ENCODE measurements at regions not wholly inside any gene's neighbourhood (a gene's known extent, or its start where the extent isn't known, plus 50 kb on each side); places are given as distances from the start of the nearest gene placed in this dataset.

GRCh38 chr14:49424436-49425331, 161.5 kb downstream of the RPS29 start:
- TF ChIP-seq CTCF (conservative IDR thresholded peaks at IDR 0.05) (no peak), ZFX (IDR thresholded peaks at IDR 0.05) (no peak)
- H3K27ac ChIP-seq, result no peak overlapping the region

GRCh38 chr14:49420201-49420600, 166.0 kb downstream of the RPS29 start:
- TF ChIP-seq CTCF (conservative IDR thresholded peaks at IDR 0.05) (no peak), ZFX (IDR thresholded peaks at IDR 0.05) (no peak)
- no peak overlapping the region for H3K27ac ChIP-seq

- TF ChIP-seq ZFX (IDR thresholded peaks at IDR 0.05) (no peak), CTCF (conservative IDR thresholded peaks at IDR 0.05) (no peak)
- no peak overlapping the region for H3K27ac ChIP-seq
These were observed 167.4 kb downstream of the RPS29 start for GRCh38 chr14:49418789-49419188.

- no peak overlapping the region for H3K27ac ChIP-seq
- TF ChIP-seq CTCF (conservative IDR thresholded peaks at IDR 0.05), result no peak
- TF ChIP-seq ZFX (IDR thresholded peaks at IDR 0.05), result no peak
These were observed 168.4 kb downstream of the RPS29 start for GRCh38 chr14:49417790-49418189.

GRCh38 chr14:49408187-49408933, 177.8 kb downstream of the RPS29 start:
- TF ChIP-seq ZFX (IDR thresholded peaks at IDR 0.05) (no peak), CTCF (conservative IDR thresholded peaks at IDR 0.05) (no peak)
- no peak overlapping the region for H3K27ac ChIP-seq

- TF ChIP-seq ZFX (IDR thresholded peaks at IDR 0.05) (no peak), CTCF (conservative IDR thresholded peaks at IDR 0.05) (no peak)
- H3K27ac ChIP-seq, result no peak overlapping the region
These were observed 180.9 kb downstream of the RPS29 start for GRCh38 chr14:49405291-49405690.

- TF ChIP-seq CTCF (conservative IDR thresholded peaks at IDR 0.05) (no peak), ZFX (IDR thresholded peaks at IDR 0.05) (no peak)
- no peak overlapping the region for H3K27ac ChIP-seq
These were observed 184.8 kb downstream of the RPS29 start for GRCh38 chr14:49401373-49401772.

Measured in C4-2B (cell line).